A549 (cell line): ENCODE measurements at regions not wholly inside any gene's neighbourhood (a gene's known extent, or its start where the extent isn't known, plus 50 kb on each side); places are given as distances from the start of the nearest gene placed in this dataset.

ENCODE experiments used
- ATAC-seq, 2 experiments: fragments of 200-7000 bp in 1 of 2; fragments of >200 bp in 1 of 2; cut with Nextera tagmentation in 1 of 2; cut with Tn5 transposase in 1 of 2; 3 replicates each; pipeline versions ENCODE4 v1.8.0 to v1.9.1; 2018 to 2020; ENCODE audit warnings: mild to moderate bottlenecking in 1 of 2, moderate library complexity in 1 of 2
- CTCF ChIA-PET: fragments of 300-600 bp; sonication (Branson Sonifier 250); formaldehyde crosslinking; extraction: SDS; loops from one replicate; lab custom pipeline; 2021; ENCODE audit warnings: antibody characterized with exemption, inconsistent platforms; lab: Yijun Ruan, JAX
- POLR2A ChIA-PET: fragments of 350-600 bp; formaldehyde crosslinking; extraction: SDS; loops from one replicate; lab custom pipeline; 2021; ENCODE audit warnings: antibody characterized with exemption, inconsistent platforms; lab: Yijun Ruan, JAX
- DNase-seq, 2 experiments: peaks; one replicate each; pipeline versions ENCODE4 v3.0.0 to v3.0.0-alpha.2; 2011 to 2016; ENCODE audit warnings: low read depth in 1 of 2, low spot score in 1 of 2
- FAIRE-seq: peaks from 2 replicates; lab custom pipeline; 2011; peaks lifted over from hg19 to GRCh38; lab: Jason Lieb, UNC
- H3K27ac ChIP-seq, 2 experiments: fragments of >200 bp; sonication (Bioruptor Twin); formaldehyde crosslinking; 3 replicates each; pipeline ENCODE4 v1.5.1; 2016 to 2017
- H3K4me1 ChIP-seq: fragments of >200 bp; sonication (Bioruptor Twin); formaldehyde crosslinking; 3 replicates; pipeline ENCODE4 v1.6.1; 2016
- H3K4me2 ChIP-seq: fragments of >200 bp; sonication (Bioruptor Twin); formaldehyde crosslinking; 3 replicates; pipeline ENCODE4 v1.6.1; 2016
- H3K4me3 ChIP-seq: fragments of >200 bp; sonication (Bioruptor Twin); formaldehyde crosslinking; 3 replicates; pipeline ENCODE4 v1.5.1; 2016
- H3K9me3 ChIP-seq: fragments of >200 bp; sonication (Bioruptor Twin); formaldehyde crosslinking; 3 replicates; pipeline ENCODE4 v1.6.1; 2016
- BHLHE40 ChIP-seq: IDR thresholded peaks from 2 replicates; pipeline ENCODE4 v1.6.1; 2012; ENCODE audit warnings: low read depth, low read length, inconsistent platforms
- CHD2 ChIP-seq: fragments of 150-350 bp; IDR thresholded peaks from 2 replicates; pipeline ENCODE4 v1.6.1; 2014; ENCODE audit warnings: low read length; ENCODE audit not compliant: partially characterized antibody
- CHD4 ChIP-seq: fragments of 200-600 bp; sonication (generic); IDR thresholded peaks from 2 replicates; pipeline ENCODE4 v1.6.1; 2016; ENCODE audit warnings: antibody characterized with exemption, mild to moderate bottlenecking, borderline replicate concordance
- EHF ChIP-seq: fragments of 250-450 bp; sonication (Bioruptor Pico); IDR thresholded peaks from 2 replicates; pipeline ENCODE4 v1.5.0; 2020; ENCODE audit warnings: mild to moderate bottlenecking
- EHMT2 ChIP-seq: fragments of 200-600 bp; sonication (generic); IDR thresholded peaks from 2 replicates; pipeline ENCODE4 v1.6.1; 2016; ENCODE audit warnings: antibody characterized with exemption, low read depth, mild to moderate bottlenecking, moderate library complexity
- HEYL ChIP-seq: fragments of 250-450 bp; sonication (Bioruptor Pico); IDR thresholded peaks from 2 replicates; pipeline ENCODE4 v1.8.0; 2021; ENCODE audit warnings: mild to moderate bottlenecking, moderate library complexity
- HOXA7 ChIP-seq: fragments of 250-450 bp; sonication (Bioruptor Pico); IDR thresholded peaks from 2 replicates; pipeline ENCODE4 v1.5.0; 2020; ENCODE audit warnings: mild to moderate bottlenecking, moderate library complexity
- HOXB5 ChIP-seq: fragments of 250-450 bp; sonication (Bioruptor Pico); IDR thresholded peaks from 2 replicates; pipeline ENCODE4 v1.5.0; 2020; ENCODE audit warnings: mild to moderate bottlenecking, moderate library complexity
- JUN ChIP-seq, 2 experiments: fragments of >200 bp; sonication (Bioruptor Twin); formaldehyde crosslinking; IDR thresholded peaks; 2 replicates in 1 of 2; 3 replicates in 1 of 2; pipeline ENCODE4 v1.6.1; 2016 to 2017
- JUNB ChIP-seq: fragments of >200 bp; sonication (Bioruptor Twin); formaldehyde crosslinking; IDR thresholded peaks from 2 replicates; pipeline ENCODE4 v1.6.1; 2016
- KDM1A ChIP-seq: fragments of 200-600 bp; sonication (generic); IDR thresholded peaks from 2 replicates; pipeline ENCODE4 v1.6.1; 2016; ENCODE audit warnings: low read depth, mild to moderate bottlenecking
- MYC ChIP-seq: IDR thresholded peaks from 2 replicates; pipeline ENCODE4 v1.6.1; 2012; ENCODE audit warnings: mild to moderate bottlenecking, inconsistent platforms, low read length, improper control_type of control experiment, borderline replicate concordance
- NR3C1 ChIP-seq: fragments of >200 bp; sonication (Bioruptor Twin); formaldehyde crosslinking; IDR thresholded peaks from 3 replicates; pipeline ENCODE4 v1.6.1; 2017
- PHF8 ChIP-seq: fragments of 200-600 bp; sonication (generic); IDR thresholded peaks from 2 replicates; pipeline ENCODE4 v1.6.1; 2016; ENCODE audit warnings: low read depth, mild to moderate bottlenecking, antibody characterized with exemption, moderate library complexity, borderline replicate concordance
- RARB ChIP-seq: fragments of 250-450 bp; sonication (Bioruptor Pico); IDR thresholded peaks from 2 replicates; pipeline ENCODE4 v1.8.0; 2021; ENCODE audit warnings: mild to moderate bottlenecking, moderate library complexity
- RCOR1 ChIP-seq: fragments of 150-350 bp; IDR thresholded peaks from 2 replicates; pipeline ENCODE4 v1.6.1; 2014; ENCODE audit warnings: antibody characterized with exemption, low read length, low read depth
- RFX5 ChIP-seq: fragments of 450-650 bp; IDR thresholded peaks from 2 replicates; pipeline ENCODE4 v1.7.1; 2014; ENCODE audit warnings: antibody characterized with exemption, mild to moderate bottlenecking, moderate library complexity
- RNF2 ChIP-seq: fragments of 200-600 bp; sonication (generic); IDR thresholded peaks from 2 replicates; pipeline ENCODE4 v1.6.1; 2016; ENCODE audit warnings: low read depth, mild to moderate bottlenecking, antibody characterized with exemption, moderate library complexity, borderline replicate concordance
- SMC3 ChIP-seq: fragments of >200 bp; sonication (Bioruptor Twin); formaldehyde crosslinking; IDR thresholded peaks from 3 replicates; pipeline ENCODE4 v1.6.1; 2018; ENCODE audit warnings: inconsistent platforms
- TFCP2L1 ChIP-seq: fragments of 250-450 bp; sonication (Bioruptor Pico); IDR thresholded peaks from 2 replicates; pipeline ENCODE4 v1.5.0; 2021; ENCODE audit warnings: mild to moderate bottlenecking
- TP53 ChIP-seq: fragments of 250-450 bp; sonication (Bioruptor Pico); IDR thresholded peaks from 2 replicates; pipeline ENCODE4 v1.5.0; 2021; ENCODE audit warnings: mild to moderate bottlenecking, moderate library complexity
- ZC3H11A ChIP-seq: fragments of 450-650 bp; IDR thresholded peaks from 2 replicates; pipeline ENCODE4 v1.6.1; 2014; ENCODE audit warnings: antibody characterized with exemption, mild to moderate bottlenecking
- ZFP36 ChIP-seq: fragments of 450-650 bp; IDR thresholded peaks from 2 replicates; pipeline ENCODE4 v1.6.1; 2014; ENCODE audit warnings: borderline replicate concordance; ENCODE audit not compliant: partially characterized antibody
- WGBS: methylation state at CpG from one replicate; pipeline ENCODE4 v1.1.6; 2017; ENCODE audit errors: missing lambda C conversion rate; 5-methylcytosine and 5-hydroxymethylcytosine counted together
- TF ChIP-seq, protein P1 (sequence below): fragments of 250-450 bp; sonication (Bioruptor Pico); IDR thresholded peaks from 2 replicates; pipeline ENCODE4 v1.5.0; 2021; ENCODE audit warnings: mild to moderate bottlenecking, moderate library complexity, borderline replicate concordance
- TF ChIP-seq, protein P2 (sequence below): IDR thresholded peaks from 2 replicates; pipeline ENCODE4 v1.6.1; 2012
- TF ChIP-seq, protein P3 (sequence below): fragments of 200-600 bp; sonication (generic); IDR thresholded peaks from 2 replicates; pipeline ENCODE4 v1.6.1; 2016; ENCODE audit warnings: antibody characterized with exemption, mild to moderate bottlenecking, moderate library complexity

DNA sequence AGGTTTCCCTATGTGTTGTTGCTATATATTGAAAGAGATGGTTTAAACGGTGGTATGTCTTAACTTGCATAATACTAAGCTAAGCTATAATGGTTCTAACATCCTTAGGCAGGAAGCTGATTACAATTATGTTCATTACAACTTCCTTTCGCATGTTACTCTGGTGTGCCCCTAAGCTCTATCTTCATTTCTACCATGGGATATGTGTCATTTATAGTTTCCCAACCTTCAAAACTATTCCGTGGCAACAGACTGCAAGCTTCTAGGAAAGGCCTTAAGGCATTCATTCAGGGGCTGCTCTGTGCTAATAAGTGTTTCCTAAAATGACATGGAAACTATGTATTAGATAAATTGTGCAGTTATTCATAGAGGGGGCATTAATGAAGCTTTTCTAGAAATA lies 294.6 kb downstream of the GXYLT1 start:
- 35% methylated on average over 3 of the region's 3 CpGs for WGBS
- CTCF ChIA-PET, result interaction anchor here (1.3 kb wide), 1 partner anchor 522 kb away, joined by 3 read pairs; no protein-coding TSS in a partner anchor
- no peak for FAIRE-seq

DNA sequence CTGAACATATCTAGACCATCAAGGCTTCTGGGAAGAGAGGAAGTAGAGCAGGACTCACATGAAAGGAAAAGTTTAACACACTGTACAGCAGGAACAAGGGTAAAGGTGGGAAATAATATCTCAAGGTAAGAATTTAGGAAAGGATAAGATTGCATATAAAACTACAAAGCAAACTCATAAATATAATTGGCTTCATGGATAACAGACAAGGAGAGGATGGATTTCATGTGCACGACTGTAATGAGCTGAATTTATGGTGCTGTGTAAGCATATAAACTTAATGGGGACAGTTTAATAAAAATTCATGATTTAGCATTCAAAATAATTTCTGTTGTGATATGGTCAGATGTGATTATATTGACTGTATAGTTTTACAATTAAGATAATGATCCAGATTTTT lies 298.0 kb downstream of the GXYLT1 start:
- Histone ChIP-seq H3K27ac (no peak overlapping the region), H3K4me3 (no peak overlapping the region), H3K4me2 (no peak overlapping the region)
- 0% methylated on average over 1 of the region's 1 CpG for WGBS
- DNase-seq (no peak), FAIRE-seq (no peak), ATAC-seq (no peak)
- ChIA-PET POLR2A (no interaction called here), CTCF (no interaction called here)
- TF ChIP-seq HEYL (no peak), TP53 (CRISPR knock-in tag) (no peak), TFCP2L1 (CRISPR knock-in tag) (no peak), RFX5 (no peak), CHD2 (no peak), RNF2 (no peak), RCOR1 (no peak), JUNB (no peak), HOXA7 (CRISPR knock-in tag) (no peak), ZC3H11A (no peak), CHD4 (no peak), SMC3 (no peak), RARB (CRISPR knock-in tag) (no peak), JUN (IDR thresholded peaks at IDR 0.05) (no peak), ZFP36 (no peak), EHF (CRISPR knock-in tag) (no peak), NR3C1 (no peak), BHLHE40 (no peak)
- TF ChIP-seq, protein P1, sequence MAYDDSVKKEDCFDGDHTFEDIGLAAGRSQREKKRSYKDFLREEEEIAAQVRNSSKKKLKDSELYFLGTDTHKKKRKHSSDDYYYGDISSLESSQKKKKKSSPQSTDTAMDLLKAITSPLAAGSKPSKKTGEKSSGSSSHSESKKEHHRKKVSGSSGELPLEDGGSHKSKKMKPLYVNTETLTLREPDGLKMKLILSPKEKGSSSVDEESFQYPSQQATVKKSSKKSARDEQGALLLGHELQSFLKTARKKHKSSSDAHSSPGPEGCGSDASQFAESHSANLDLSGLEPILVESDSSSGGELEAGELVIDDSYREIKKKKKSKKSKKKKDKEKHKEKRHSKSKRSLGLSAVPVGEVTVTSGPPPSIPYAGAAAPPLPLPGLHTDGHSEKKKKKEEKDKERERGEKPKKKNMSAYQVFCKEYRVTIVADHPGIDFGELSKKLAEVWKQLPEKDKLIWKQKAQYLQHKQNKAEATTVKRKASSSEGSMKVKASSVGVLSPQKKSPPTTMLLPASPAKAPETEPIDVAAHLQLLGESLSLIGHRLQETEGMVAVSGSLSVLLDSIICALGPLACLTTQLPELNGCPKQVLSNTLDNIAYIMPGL, result no peak
- TF ChIP-seq, protein P2, sequence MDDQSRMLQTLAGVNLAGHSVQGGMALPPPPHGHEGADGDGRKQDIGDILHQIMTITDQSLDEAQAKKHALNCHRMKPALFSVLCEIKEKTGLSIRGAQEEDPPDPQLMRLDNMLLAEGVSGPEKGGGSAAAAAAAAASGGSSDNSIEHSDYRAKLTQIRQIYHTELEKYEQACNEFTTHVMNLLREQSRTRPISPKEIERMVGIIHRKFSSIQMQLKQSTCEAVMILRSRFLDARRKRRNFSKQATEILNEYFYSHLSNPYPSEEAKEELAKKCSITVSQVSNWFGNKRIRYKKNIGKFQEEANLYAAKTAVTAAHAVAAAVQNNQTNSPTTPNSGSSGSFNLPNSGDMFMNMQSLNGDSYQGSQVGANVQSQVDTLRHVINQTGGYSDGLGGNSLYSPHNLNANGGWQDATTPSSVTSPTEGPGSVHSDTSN, result no peak
- TF ChIP-seq, all 56 proteins: peak for 0
- no peaks in the 10 kb centered on the region for H3K4me1 ChIP-seq
- H3K9me3 ChIP-seq, result no peaks in the 10 kb centered on the region

More for the DNA sequence above, 294.6 kb downstream of the GXYLT1 start:
- POLR2A ChIA-PET, result no interaction called here
- Histone ChIP-seq H3K4me2 (no peak overlapping the region), H3K9me3 (no peaks in the 10 kb centered on the region), H3K4me3 (no peak overlapping the region), H3K27ac (no peak overlapping the region), H3K4me1 (no peaks in the 10 kb centered on the region)
- no peak for TF ChIP-seq RARB (CRISPR knock-in tag)
- TF ChIP-seq KDM1A, result no peak
- no peak for TF ChIP-seq NR3C1
- TF ChIP-seq HOXB5 (CRISPR knock-in tag), result no peak
- no peak for TF ChIP-seq PHF8
- no peak for TF ChIP-seq SMC3
- no peak for TF ChIP-seq EHMT2
- TF ChIP-seq JUN (IDR thresholded peaks at IDR 0.05), result no peak
- TF ChIP-seq, protein P3, sequence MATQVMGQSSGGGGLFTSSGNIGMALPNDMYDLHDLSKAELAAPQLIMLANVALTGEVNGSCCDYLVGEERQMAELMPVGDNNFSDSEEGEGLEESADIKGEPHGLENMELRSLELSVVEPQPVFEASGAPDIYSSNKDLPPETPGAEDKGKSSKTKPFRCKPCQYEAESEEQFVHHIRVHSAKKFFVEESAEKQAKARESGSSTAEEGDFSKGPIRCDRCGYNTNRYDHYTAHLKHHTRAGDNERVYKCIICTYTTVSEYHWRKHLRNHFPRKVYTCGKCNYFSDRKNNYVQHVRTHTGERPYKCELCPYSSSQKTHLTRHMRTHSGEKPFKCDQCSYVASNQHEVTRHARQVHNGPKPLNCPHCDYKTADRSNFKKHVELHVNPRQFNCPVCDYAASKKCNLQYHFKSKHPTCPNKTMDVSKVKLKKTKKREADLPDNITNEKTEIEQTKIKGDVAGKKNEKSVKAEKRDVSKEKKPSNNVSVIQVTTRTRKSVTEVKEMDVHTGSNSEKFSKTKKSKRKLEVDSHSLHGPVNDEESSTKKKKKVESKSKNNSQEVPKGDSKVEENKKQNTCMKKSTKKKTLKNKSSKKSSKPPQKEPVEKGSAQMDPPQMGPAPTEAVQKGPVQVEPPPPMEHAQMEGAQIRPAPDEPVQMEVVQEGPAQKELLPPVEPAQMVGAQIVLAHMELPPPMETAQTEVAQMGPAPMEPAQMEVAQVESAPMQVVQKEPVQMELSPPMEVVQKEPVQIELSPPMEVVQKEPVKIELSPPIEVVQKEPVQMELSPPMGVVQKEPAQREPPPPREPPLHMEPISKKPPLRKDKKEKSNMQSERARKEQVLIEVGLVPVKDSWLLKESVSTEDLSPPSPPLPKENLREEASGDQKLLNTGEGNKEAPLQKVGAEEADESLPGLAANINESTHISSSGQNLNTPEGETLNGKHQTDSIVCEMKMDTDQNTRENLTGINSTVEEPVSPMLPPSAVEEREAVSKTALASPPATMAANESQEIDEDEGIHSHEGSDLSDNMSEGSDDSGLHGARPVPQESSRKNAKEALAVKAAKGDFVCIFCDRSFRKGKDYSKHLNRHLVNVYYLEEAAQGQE, result no peak
- no peak for TF ChIP-seq MYC
- DNase-seq (no peak), ATAC-seq (no peak)
